ENCODE measurements at regions not wholly inside any gene's neighbourhood (a gene's known extent, or its start where the extent isn't known, plus 50 kb on each side); places are given as distances from the start of the nearest gene placed in this dataset.
A peak's percentile ranks its signal among the peaks of the same experiment; 100 is the strongest.

GRCh38 chr13:50140153-50140552, 124.9 kb downstream of the KCNRG start:
- Histone ChIP-seq H3K36me3 (no peaks in the 10 kb centered on the region), H3K27me3 (no peaks in the 10 kb centered on the region), H3K4me1 (peaks cover 0 to 23% (median 0%) of the 10 kb centered on the region in 12 donors), H3K4me3 (no peak overlapping the region), H3K9me3 (no peaks in the 10 kb centered on the region), H3K27ac (peak overlapping the region in 1 of 12 donors; percentile 88)
- DNase-seq (no peak), ATAC-seq (no peak)
- TF ChIP-seq CTCF (IDR thresholded peaks at IDR 0.05): no peak
- TF ChIP-seq POLR2A (IDR thresholded peaks at IDR 0.05): no peak
- intact Hi-C loops (cut with DNase I): no loop called here
- WGBS, 4 donors: 73 to 84% (median 81%) methylated on average over 2 of the region's 2 CpGs

- 53 to 72% (median 61%) methylated on average over 14 of the region's 14 CpGs for WGBS, 4 donors
- peaks cover 0 to 23% (median 0%) of the 10 kb centered on the region in 12 donors for H3K4me1 ChIP-seq
- no peaks in the 10 kb centered on the region for H3K9me3 ChIP-seq
- intact Hi-C loops (cut with DNase I): no loop called here
- no peaks in the 10 kb centered on the region for H3K36me3 ChIP-seq
- ATAC-seq (no peak), DNase-seq (no peak)
- peak overlapping the region in 2 of 12 donors; percentile 2 to 88 for H3K27ac ChIP-seq
- no peaks in the 10 kb centered on the region for H3K27me3 ChIP-seq
- no peak overlapping the region for H3K4me3 ChIP-seq
- no peak for TF ChIP-seq POLR2A (IDR thresholded peaks at IDR 0.05)
- TF ChIP-seq CTCF (IDR thresholded peaks at IDR 0.05): no peak
Measured at GRCh38 chr13:50140581-50141374, 125.5 kb downstream of the KCNRG start.

- intact Hi-C loops (cut with DNase I): no loop called here
- Histone ChIP-seq H3K9me3 (no peaks in the 10 kb centered on the region), H3K36me3 (no peaks in the 10 kb centered on the region), H3K4me1 (peaks cover 0 to 23% (median 0%) of the 10 kb centered on the region in 12 donors), H3K27me3 (no peaks in the 10 kb centered on the region), H3K27ac (peak overlapping the region in 2 of 12 donors; percentile 2 to 88), H3K4me3 (peak overlapping the region in 1 of 12 donors; percentile 8)
- TF ChIP-seq CTCF (IDR thresholded peaks at IDR 0.05) (no peak), POLR2A (IDR thresholded peaks at IDR 0.05) (no peak)
- WGBS, 4 donors: 87 to 93% (median 91%) methylated on average over 2 of the region's 2 CpGs
- DNase-seq (no peak), ATAC-seq (peak in 1 of 4 donors; percentile 36)
Measured at GRCh38 chr13:50141375-50141975, 126.2 kb downstream of the KCNRG start.

Measured in heart left ventricle (tissue), 16 donors.